ENCODE measurements at regions not wholly inside any gene's neighbourhood (a gene's known extent, or its start where the extent isn't known, plus 50 kb on each side); places are given as distances from the start of the nearest gene placed in this dataset.
"Not testable (repeated sequence)": the region's sequence is repeated elsewhere in the genome, so short reads cannot be mapped to it uniquely, and the experiment has no call there.

DNA sequence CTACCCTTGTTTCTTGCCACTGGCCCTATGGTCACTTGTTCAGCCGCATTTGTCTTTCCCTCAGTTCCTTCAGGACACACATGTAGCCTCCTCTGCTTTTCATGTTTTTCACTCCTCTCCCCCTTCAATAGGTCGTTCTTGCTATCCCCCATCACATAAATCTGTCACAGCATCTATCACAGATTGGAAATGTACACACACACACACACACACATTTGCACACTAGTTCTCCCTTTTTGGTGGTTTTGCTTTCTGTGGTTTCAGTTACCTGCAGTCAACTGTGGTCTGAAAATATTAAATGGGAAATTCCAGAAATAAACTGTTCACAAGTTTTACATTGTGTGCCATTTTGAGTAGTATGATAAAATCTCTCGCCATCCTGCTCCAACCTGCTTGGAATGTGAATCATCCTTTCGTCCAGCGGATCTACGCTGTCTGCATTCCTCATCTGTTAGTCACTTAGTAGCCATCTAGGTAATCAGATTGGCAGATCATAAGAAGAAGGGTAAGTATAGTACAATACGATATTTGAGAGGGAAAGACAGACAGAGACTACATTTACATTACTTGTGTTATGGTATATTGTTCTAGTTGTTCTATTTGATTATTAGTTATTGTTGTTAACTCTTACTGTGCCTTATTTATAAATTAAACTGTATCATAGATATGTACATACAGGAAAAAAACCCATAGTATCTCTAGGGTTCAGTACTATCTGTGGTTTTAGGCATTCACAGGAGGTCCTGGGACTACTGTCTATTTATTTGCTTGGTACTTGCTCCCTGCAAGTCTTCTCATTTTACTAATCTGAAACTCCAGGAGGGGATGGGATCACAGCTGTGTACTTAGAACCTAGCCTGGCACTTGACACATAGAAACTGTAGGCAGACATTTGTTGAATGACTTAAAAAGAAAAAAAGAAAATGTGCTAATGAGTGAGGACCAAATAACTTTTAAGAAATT lies 86.1 kb upstream of the PNPT1 start:
- Histone ChIP-seq H3K36me3 (no peaks in the 10 kb centered on the region), H3K27me3 (peaks cover 12% of the 10 kb centered on the region), H3K4me3 (no peak overlapping the region), H3K9me3 (replicated peaks) (no peaks in the 10 kb centered on the region), H3K27ac (no peak overlapping the region), H3K4me1 (no peaks in the 10 kb centered on the region)
- DNase-seq, result no peak

DNA sequence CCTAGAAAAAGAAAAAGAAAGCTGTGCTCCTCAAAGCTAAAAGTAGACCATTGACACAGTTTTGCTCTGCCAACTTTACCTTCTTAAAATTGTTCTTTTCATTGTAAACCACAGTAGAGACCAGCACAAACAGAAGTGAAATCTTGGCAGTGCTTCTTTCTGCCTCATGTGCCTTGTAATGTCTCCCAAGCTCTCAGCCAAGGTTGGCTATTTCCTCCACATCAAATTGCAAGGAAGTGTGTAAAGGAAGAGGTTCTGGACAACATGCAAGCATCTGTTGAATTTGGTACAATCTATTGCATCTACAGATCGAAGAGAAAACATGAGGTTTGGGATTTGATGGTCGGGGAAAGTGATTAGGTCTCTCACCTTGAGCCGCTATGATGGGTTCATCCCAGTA lies 83.3 kb upstream of the PNPT1 start:
- H3K27me3 ChIP-seq, result peaks cover 5% of the 10 kb centered on the region
- no peak overlapping the region for H3K4me3 ChIP-seq
- H3K9me3 ChIP-seq (replicated peaks), result no peaks in the 10 kb centered on the region
- DNase-seq, result no peak
- no peaks in the 10 kb centered on the region for H3K4me1 ChIP-seq
- H3K27ac ChIP-seq, result no peak overlapping the region
- no peaks in the 10 kb centered on the region for H3K36me3 ChIP-seq

DNA sequence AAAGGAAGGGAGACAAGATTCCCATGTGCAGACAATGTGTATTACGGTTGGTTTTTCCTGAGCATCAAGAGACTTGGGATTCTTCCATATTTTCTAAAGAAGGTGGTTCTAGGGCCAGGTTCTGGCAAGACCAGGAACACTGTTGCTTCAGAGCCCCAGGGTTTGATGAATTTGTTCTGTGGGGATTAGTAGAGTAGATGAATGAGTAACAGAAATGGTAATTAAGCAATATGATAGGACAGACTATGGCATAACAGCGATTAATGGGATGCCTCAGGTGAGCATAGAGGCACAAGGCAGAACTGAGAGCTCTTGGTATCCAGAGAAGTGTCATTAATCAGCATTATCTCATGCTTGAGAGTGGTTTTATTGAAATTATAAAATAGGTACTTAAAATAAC lies 82.8 kb upstream of the PNPT1 start:
- Histone ChIP-seq H3K36me3 (no peaks in the 10 kb centered on the region), H3K4me3 (no peak overlapping the region), H3K27ac (no peak overlapping the region), H3K27me3 (peaks cover 3% of the 10 kb centered on the region; the same call in 1 of the 2 replicates), H3K9me3 (replicated peaks) (no peaks in the 10 kb centered on the region), H3K4me1 (no peaks in the 10 kb centered on the region)
- no peak for DNase-seq

DNA sequence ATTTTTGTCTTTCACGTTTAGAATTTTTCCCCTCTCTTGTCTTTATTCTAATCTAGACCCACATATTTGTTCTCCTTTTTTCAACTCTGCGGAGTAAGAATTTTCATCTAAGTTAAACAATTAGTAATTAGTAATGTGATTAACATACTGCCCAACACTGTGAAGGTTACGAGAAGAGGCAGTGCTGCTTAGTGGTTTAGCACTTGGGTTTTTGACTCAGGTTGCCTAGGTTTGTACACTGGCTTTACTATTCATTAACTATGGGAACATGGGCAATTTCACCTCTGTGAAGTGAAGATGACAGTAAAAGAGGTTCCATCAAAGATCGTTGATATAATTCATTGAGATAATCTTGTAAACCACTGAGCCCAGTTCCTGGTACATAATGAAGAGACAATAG lies 82.2 kb upstream of the PNPT1 start:
- no peak for DNase-seq
- Histone ChIP-seq H3K4me1 (no peaks in the 10 kb centered on the region), H3K27me3 (no peaks in the 10 kb centered on the region), H3K36me3 (no peaks in the 10 kb centered on the region), H3K27ac (no peak overlapping the region), H3K4me3 (no peak overlapping the region), H3K9me3 (replicated peaks) (no peaks in the 10 kb centered on the region)

DNA sequence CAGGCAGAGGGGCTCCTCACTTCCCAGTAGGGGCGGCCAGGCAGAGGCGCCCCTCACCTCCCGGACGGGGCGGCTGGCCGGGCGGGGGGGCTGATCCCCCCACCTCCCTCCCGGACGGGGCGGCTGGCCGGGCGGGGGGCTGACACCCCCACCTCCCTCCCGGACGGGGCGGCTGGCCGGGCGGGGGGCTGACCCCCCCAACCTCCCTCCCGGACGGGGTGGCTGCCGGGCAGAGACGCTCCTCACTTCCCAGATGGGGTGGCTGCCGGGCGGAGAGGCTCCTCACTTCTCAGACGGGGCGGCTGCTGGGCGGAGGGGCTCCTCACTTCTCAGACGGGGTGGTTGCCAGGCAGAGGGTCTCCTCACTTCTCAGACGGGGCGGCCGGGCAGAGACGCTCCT lies 80.0 kb upstream of the PNPT1 start:
- not testable (repeated sequence) for DNase-seq; H3K4me1 ChIP-seq; H3K36me3 ChIP-seq; H3K9me3 ChIP-seq (replicated peaks); H3K27ac ChIP-seq; H3K4me3 ChIP-seq; H3K27me3 ChIP-seq

DNA sequence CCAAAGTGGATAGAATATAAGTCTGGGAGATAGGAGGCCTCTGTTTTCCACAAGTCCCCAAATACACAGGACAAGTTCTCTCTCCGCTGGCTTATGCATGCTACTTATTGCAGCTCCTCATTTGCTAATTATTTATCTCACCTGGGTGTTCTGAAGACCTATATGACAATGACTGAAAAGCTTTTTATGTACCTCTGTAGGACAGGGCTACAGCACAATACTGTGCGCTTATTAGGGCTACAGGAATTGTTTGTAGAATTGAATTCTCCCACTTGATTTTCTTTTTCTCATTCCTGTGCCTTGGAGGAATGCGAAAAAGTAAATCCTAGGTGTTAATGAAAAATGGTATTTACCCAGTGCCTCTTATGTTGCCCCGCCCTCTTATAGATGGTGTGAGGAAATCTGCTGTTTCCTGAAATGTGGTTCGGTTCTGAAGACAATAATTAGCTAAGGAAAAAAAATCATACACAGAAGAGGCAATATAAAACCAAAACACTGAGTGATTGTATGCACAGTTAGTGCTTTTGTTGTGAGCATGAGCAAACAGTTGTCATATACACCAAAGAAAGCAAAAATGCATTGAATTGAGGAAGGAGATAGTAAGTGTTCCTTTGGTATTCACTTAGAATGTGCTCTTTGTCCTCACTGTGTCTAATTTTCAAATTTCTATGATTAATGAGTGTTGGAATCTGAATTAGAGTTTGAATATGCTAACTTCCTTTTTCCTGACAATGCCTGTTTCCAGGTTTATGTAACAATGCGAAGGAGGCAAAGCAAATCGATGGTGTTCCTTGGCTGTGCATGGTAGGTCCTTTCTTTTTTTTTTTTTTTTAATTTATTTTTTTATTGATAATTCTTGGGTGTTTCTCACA lies 78.7 kb upstream of the PNPT1 start:
- no peaks in the 10 kb centered on the region for H3K9me3 ChIP-seq (replicated peaks)
- H3K4me1 ChIP-seq, result no peaks in the 10 kb centered on the region
- no peak for DNase-seq
- no peaks in the 10 kb centered on the region for H3K36me3 ChIP-seq
- H3K27ac ChIP-seq, result no peak overlapping the region
- no peaks in the 10 kb centered on the region for H3K27me3 ChIP-seq
- H3K4me3 ChIP-seq, result no peak overlapping the region

DNA sequence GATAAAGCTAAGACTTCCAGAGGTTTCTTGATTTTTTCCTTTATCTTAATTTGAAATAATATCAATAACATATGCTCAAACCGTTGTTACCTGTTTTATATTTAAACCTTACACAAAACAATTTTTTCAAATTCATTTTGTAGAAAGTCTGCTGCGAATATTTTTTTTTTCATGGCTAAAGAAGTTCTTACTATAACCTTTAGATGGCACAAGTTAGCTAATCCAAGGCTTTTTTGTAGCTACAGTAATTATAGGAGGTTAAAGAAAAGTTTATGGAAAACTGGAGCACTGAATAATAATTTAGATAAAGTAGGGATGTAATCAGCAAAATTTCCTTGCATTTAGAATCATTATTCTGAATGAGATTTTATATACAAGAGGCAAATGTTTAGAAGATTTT lies 78.0 kb upstream of the PNPT1 start:
- Histone ChIP-seq H3K4me3 (no peak overlapping the region), H3K27ac (no peak overlapping the region), H3K9me3 (replicated peaks) (no peaks in the 10 kb centered on the region), H3K36me3 (no peaks in the 10 kb centered on the region), H3K4me1 (no peaks in the 10 kb centered on the region), H3K27me3 (no peaks in the 10 kb centered on the region)
- peak in 1 of 2 experiments; percentile 32 for DNase-seq

DNA sequence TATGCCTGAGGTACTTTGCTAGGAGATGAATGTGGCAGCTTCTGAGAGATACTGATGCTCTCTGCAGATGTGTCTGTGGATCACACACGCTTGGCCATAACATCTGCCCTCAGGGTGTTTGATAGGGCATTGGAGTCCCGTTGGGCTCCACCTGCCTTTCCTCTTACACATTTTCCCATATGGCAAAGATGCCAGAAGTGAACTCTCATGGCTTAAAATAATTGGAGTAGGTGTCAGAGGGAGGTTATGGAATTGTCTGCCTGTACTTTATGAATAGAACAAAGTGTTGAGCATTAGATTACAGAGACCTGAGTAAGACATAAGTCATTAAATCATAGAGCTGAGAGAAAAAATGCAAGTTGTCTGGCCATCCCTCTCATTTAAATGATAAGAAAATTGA lies 75.3 kb upstream of the PNPT1 start:
- Histone ChIP-seq H3K27ac (no peak overlapping the region), H3K4me3 (no peak overlapping the region), H3K4me1 (no peaks in the 10 kb centered on the region), H3K36me3 (no peaks in the 10 kb centered on the region), H3K9me3 (replicated peaks) (no peaks in the 10 kb centered on the region), H3K27me3 (no peaks in the 10 kb centered on the region)
- DNase-seq, result no peak

DNA sequence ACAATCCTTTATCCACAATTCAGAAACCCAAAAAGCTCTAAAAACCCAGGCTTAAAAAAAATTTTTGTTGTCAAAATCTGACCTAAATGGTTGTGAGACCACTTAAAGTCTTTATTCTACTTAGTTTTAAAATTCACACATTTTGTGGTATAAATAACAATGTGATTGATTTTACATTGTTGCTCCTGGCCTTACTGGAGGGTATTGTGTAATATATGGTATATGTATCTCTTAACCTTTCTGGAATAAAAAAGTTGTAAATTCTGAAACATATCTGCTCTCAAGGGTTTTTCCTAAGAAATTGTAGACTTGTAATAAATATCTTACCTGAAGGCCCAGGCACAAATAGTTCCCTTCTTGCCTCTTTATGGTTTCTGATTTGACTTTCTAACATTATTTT lies 73.3 kb upstream of the PNPT1 start:
- no peak for DNase-seq
- Histone ChIP-seq H3K4me1 (no peaks in the 10 kb centered on the region), H3K36me3 (no peaks in the 10 kb centered on the region), H3K27ac (no peak overlapping the region), H3K4me3 (no peak overlapping the region), H3K9me3 (replicated peaks) (no peaks in the 10 kb centered on the region), H3K27me3 (no peaks in the 10 kb centered on the region; the same call in 1 of the 2 replicates)

DNA sequence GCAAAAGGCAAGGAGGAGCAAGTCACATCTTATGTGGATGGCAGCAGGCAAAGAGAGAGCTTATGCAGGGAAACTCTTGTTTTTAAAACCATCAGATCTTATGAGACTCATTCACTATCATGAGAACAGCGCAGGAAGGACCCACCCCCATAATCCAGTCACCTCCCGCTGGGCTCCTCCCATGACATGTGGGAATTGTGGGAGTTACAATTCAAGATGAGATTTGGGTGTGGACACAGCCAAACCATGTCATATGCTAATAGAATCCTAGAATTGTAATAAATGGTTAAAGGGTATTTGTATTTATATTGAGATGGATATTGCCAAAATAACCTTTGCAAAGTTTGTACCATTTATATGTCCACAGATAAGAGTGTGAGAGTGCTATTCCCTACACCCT lies 72.1 kb upstream of the PNPT1 start:
- not testable (repeated sequence) for H3K36me3 ChIP-seq; H3K27ac ChIP-seq; H3K4me3 ChIP-seq; DNase-seq; H3K9me3 ChIP-seq (replicated peaks); H3K27me3 ChIP-seq; H3K4me1 ChIP-seq

DNA sequence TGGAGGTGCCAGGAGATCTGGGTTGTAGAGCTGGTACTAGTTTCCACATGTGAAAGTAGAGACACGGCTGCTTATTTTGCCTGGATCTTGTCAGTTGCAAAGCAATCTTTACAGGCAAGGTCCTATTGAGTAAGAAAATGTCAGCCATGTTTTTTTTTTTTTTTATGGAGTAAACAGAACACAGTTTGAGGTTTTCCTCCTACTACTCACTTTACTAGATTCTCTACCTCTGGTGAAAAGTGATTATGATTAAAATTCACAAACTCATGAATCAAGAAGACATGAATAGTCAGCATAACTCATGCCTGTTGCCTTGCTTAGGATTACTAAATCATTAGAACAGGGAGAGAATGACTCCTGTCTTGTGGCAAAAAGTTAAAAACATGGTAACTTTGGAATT lies 70.1 kb upstream of the PNPT1 start:
- H3K27ac ChIP-seq, result no peak overlapping the region
- DNase-seq, result no peak

DNA sequence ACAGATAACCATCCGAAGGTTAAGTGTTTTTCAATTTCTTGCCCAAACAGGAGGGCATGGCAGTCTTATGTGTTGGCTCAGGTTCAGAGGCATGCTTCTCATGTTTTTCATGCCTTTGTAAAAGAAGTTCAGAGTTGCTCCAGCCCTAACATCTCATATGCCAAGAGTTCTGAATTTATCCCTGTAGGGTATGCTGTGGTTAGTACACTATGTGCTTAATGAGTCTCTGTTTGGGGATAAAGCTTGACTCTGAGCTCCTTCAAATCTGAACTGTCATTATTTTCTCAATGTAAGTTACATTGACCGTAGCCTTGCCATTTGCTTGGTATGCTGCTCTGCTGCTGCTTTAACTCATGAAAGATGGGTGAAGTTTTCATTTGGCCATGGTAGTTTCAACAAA lies 67.9 kb upstream of the PNPT1 start:
- no peak for DNase-seq
- H3K4me3 ChIP-seq, result no peak overlapping the region

More for the DNA sequence above, 70.1 kb upstream of the PNPT1 start:
- H3K27me3 ChIP-seq, result peaks cover 3% of the 10 kb centered on the region; the same call in 1 of the 2 replicates
- H3K4me3 ChIP-seq, result no peak overlapping the region
- H3K9me3 ChIP-seq (replicated peaks), result no peaks in the 10 kb centered on the region
- H3K36me3 ChIP-seq, result no peaks in the 10 kb centered on the region
- no peaks in the 10 kb centered on the region for H3K4me1 ChIP-seq

DNA sequence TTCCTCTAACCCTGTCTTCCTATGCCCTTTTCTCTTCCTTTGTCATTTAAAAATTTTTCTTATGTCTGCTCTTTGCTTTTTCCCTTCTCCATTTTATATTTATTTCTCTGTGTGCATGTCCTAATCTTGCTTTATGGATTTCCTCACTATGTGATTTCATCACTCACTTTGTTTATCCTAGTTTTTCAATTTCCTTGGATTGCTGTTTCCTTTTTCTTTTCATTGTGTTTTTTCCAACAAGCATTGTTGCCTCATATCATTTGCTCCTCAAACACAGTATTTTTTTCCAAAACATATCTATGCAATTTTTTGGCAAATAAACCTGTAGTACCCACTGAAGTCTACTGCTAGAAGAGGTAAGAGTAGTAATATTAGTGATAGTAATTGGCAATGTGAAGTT lies 67.4 kb upstream of the PNPT1 start:
- no peaks in the 10 kb centered on the region for H3K36me3 ChIP-seq

More for the DNA sequence above, 67.9 kb upstream of the PNPT1 start:
- H3K27me3 ChIP-seq, result peaks cover 3% of the 10 kb centered on the region; the same call in 1 of the 2 replicates
- no peaks in the 10 kb centered on the region for H3K9me3 ChIP-seq (replicated peaks)
- no peaks in the 10 kb centered on the region for H3K36me3 ChIP-seq
- no peak overlapping the region for H3K27ac ChIP-seq
- H3K4me1 ChIP-seq, result no peaks in the 10 kb centered on the region

DNA sequence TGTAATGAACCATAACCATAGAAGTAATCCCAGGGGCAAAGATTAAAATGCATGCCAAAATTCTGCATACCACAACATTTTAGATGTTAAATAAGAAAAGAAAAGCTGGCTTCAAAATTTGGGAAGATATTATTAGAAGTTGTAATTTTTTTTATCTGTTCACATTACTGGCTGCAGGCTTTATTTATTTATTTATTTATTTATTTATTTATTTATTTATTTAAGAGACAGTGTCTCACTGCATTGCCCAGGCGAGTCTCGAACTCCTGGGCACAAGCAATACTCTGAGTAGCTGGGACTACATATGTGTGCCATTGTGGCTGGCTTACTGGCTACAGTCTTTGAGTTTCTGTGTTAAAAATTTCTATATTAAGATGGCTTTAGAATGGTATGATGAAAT lies 66.5 kb upstream of the PNPT1 start:
- no peaks in the 10 kb centered on the region for H3K9me3 ChIP-seq (replicated peaks)
- no peak overlapping the region for H3K4me3 ChIP-seq
- no peaks in the 10 kb centered on the region for H3K4me1 ChIP-seq
- H3K36me3 ChIP-seq, result no peaks in the 10 kb centered on the region
- no peak overlapping the region for H3K27ac ChIP-seq
- DNase-seq, result no peak
- H3K27me3 ChIP-seq, result peaks cover 3% of the 10 kb centered on the region; the same call in 1 of the 2 replicates

More for the DNA sequence above, 67.4 kb upstream of the PNPT1 start:
- no peaks in the 10 kb centered on the region for H3K4me1 ChIP-seq
- no peak overlapping the region for H3K4me3 ChIP-seq
- no peak for DNase-seq
- no peak overlapping the region for H3K27ac ChIP-seq
- H3K9me3 ChIP-seq (replicated peaks), result no peaks in the 10 kb centered on the region
- peaks cover 3% of the 10 kb centered on the region; the same call in 1 of the 2 replicates for H3K27me3 ChIP-seq

DNA sequence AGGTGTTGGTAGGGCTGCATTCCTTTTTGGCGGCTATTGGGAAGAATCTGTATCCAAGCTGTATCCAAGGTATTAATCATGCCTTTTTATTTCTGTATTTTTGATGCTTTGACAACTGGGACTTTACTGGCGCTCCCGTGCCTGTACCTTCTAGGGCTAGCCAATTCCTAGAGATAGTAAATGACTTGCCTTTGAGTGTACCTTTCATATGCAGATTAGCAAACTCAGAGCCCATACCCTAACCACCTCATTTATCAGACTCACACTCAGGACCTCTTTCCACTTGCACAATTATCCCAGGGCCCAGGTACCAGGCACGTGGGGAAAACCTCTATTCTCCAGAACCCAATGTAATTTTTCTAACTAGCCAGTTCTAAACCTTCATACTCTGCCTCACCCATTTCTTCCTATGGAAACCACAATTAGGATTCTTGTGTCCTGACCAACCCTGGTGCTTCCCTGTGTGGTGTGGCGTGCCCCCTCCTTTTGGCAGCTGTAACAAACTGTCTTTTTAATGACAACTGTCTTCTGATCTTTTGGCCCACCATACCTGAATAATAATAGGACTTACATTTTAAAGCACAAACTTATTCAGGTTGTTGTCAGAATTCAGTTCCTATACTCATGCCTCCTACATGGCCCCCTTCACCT lies 65.8 kb upstream of the PNPT1 start:
- no peak for DNase-seq
- Histone ChIP-seq H3K36me3 (no peaks in the 10 kb centered on the region), H3K4me3 (no peak overlapping the region), H3K9me3 (replicated peaks) (no peaks in the 10 kb centered on the region), H3K4me1 (no peaks in the 10 kb centered on the region), H3K27ac (no peak overlapping the region), H3K27me3 (peaks cover 3% of the 10 kb centered on the region; the same call in 1 of the 2 replicates)

Measured in SJCRH30 (cell line).